ENCODE measurements at regions not wholly inside any gene's neighbourhood (a gene's known extent, or its start where the extent isn't known, plus 50 kb on each side); places are given as distances from the start of the nearest gene placed in this dataset.
A peak's percentile ranks its signal among the peaks of the same experiment; 100 is the strongest.

GRCh38 chr13:44118881-44119280 lies 239.2 kb downstream of the LACC1 start:
- Histone ChIP-seq H3K36me3 (no peaks in the 10 kb centered on the region), H3K27me3 (no peaks in the 10 kb centered on the region), H3K4me3 (no peak overlapping the region), H3K9me3 (peaks cover 0 to 6% (median 0%) of the 10 kb centered on the region in 3 donors), H3K4me1 (peaks cover 0 to 57% (median 29%) of the 10 kb centered on the region in 4 donors), H3K27ac (no peak overlapping the region)
- no peak for DNase-seq
- intact Hi-C loops (cut with DNase I; ENCODE audit: low total_unique reads) = no loop called here
- TF ChIP-seq, protein P1, sequence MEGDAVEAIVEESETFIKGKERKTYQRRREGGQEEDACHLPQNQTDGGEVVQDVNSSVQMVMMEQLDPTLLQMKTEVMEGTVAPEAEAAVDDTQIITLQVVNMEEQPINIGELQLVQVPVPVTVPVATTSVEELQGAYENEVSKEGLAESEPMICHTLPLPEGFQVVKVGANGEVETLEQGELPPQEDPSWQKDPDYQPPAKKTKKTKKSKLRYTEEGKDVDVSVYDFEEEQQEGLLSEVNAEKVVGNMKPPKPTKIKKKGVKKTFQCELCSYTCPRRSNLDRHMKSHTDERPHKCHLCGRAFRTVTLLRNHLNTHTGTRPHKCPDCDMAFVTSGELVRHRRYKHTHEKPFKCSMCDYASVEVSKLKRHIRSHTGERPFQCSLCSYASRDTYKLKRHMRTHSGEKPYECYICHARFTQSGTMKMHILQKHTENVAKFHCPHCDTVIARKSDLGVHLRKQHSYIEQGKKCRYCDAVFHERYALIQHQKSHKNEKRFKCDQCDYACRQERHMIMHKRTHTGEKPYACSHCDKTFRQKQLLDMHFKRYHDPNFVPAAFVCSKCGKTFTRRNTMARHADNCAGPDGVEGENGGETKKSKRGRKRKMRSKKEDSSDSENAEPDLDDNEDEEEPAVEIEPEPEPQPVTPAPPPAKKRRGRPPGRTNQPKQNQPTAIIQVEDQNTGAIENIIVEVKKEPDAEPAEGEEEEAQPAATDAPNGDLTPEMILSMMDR (IDR thresholded peaks at IDR 0.05) = no peak

DNA sequence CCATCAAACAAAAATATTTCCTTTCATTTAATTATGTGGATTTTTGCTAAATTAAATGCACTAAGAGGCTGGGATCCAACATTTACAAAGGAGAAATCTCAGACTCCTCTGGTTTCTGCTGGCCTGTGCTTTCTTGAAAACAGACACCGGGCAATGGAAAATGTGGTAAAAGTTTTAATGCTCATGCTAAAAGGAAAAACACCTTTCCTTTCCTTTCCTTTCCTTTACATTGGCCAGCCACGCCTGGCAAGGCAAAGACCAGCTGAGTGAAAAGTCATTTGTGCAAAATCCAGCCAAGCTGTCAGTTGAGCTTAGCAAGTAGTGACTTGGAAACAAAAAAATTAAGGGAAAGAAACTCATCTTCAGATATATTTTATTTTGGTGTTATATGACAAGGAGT lies 240.3 kb downstream of the LACC1 start:
- no peak for DNase-seq
- intact Hi-C loops (cut with DNase I; ENCODE audit: low total_unique reads) = no loop called here
- peak overlapping the region; percentile 60 to 63 for H3K27ac ChIP-seq
- TF ChIP-seq, protein P1 (IDR thresholded peaks at IDR 0.05) = no peak
- peaks cover 0 to 57% (median 29%) of the 10 kb centered on the region in 4 donors for H3K4me1 ChIP-seq
- no peaks in the 10 kb centered on the region for H3K36me3 ChIP-seq
- H3K4me3 ChIP-seq = no peak overlapping the region
- no peaks in the 10 kb centered on the region for H3K27me3 ChIP-seq
- peaks cover 0 to 6% (median 0%) of the 10 kb centered on the region in 3 donors for H3K9me3 ChIP-seq

GRCh38 chr13:44120849-44121755 lies 241.4 kb downstream of the LACC1 start:
- H3K27ac ChIP-seq = peak overlapping the region; percentile 60 to 63
- H3K4me3 ChIP-seq = no peak overlapping the region
- intact Hi-C loops (cut with DNase I; ENCODE audit: low total_unique reads) = no loop called here
- no peaks in the 10 kb centered on the region for H3K36me3 ChIP-seq
- no peaks in the 10 kb centered on the region for H3K27me3 ChIP-seq
- peaks cover 0 to 6% (median 0%) of the 10 kb centered on the region in 3 donors for H3K9me3 ChIP-seq
- DNase-seq = no peak
- TF ChIP-seq, protein P1 (IDR thresholded peaks at IDR 0.05) = no peak
- H3K4me1 ChIP-seq = peaks cover 0 to 50% (median 28%) of the 10 kb centered on the region in 4 donors

DNA sequence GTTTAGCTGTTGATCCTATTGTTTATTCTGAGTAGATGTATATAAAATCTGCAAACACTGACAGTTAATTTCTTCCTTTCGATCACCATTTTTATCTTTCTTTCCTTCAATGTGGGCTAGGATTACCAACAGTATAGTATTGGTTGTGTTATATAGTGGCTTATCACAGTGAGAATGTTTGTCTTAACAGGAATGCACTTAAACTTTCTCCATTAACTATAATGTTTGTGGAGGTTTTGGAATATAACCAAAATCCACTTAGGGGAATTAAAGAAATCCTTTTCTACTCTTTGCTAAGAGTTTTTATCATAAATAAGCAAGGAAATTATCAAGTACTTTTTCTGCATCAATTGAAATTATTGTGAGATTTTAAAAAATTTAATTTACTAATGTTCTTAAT lies 244.6 kb downstream of the LACC1 start:
- peaks cover 0 to 6% (median 0%) of the 10 kb centered on the region in 3 donors for H3K9me3 ChIP-seq
- no peak overlapping the region for H3K27ac ChIP-seq
- H3K36me3 ChIP-seq = no peaks in the 10 kb centered on the region
- no peak for DNase-seq
- intact Hi-C loops (cut with DNase I; ENCODE audit: low total_unique reads) = no loop called here
- H3K4me3 ChIP-seq = no peak overlapping the region
- TF ChIP-seq, protein P1 (IDR thresholded peaks at IDR 0.05) = no peak
- H3K27me3 ChIP-seq = no peaks in the 10 kb centered on the region
- H3K4me1 ChIP-seq = peaks cover 0 to 39% (median 19%) of the 10 kb centered on the region in 4 donors

DNA sequence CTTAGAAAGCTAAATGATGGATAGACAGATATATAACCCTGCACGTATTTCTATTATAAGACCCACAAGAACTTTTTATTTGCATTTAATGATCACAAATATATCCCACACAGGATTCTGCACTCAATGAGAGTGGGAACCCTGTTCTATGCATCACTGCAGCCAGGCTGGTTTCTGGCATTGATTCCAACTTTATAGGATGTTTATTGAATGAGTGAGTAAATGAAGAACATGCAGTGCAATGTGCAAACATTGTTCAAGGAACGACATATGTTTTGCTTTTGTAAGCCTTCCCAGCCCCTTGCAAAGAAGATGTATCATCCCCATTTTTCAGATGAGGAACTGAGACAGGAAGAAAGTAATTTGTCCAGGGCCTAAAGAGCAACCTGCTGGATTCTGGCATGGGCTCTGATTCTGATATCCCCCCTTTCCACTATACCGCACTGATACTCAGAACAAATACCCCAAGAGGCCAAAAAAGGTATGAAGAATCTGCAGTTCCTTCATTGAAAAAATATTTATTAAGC lies 246.3 kb downstream of the LACC1 start:
- intact Hi-C loops (cut with DNase I; ENCODE audit: low total_unique reads) = no loop called here
- TF ChIP-seq, protein P1 (IDR thresholded peaks at IDR 0.05) = no peak

More for the DNA sequence above, 246.3 kb downstream of the LACC1 start:
- peaks cover 0 to 6% (median 0%) of the 10 kb centered on the region in 3 donors for H3K9me3 ChIP-seq
- no peaks in the 10 kb centered on the region for H3K36me3 ChIP-seq
- no peak overlapping the region for H3K27ac ChIP-seq
- no peak for DNase-seq
- no peaks in the 10 kb centered on the region for H3K27me3 ChIP-seq
- peaks cover 0 to 22% (median 13%) of the 10 kb centered on the region in 4 donors for H3K4me1 ChIP-seq
- H3K4me3 ChIP-seq = no peak overlapping the region

All from tibial artery (tissue), 4 donors.